Upper lobe of left lung (tissue), 4 donors: ENCODE measurements at regions not wholly inside any gene's neighbourhood (a gene's known extent, or its start where the extent isn't known, plus 50 kb on each side); places are given as distances from the start of the nearest gene placed in this dataset.
"Not testable (repeated sequence)": the region's sequence is repeated elsewhere in the genome, so short reads cannot be mapped to it uniquely, and the experiment has no call there.

Experiments
- EP300 ChIP-seq, 4 donors: sonication (generic); formaldehyde crosslinking; IDR thresholded peaks; one replicate each; pipeline ENCODE4 v1.5.1; 2017; ENCODE audit warnings: antibody characterized with exemption in 4 of 4, control low read depth in 2 of 4
- TF ChIP-seq, protein P1 (sequence below), 6 experiments: fragments of 450-650 bp in 4 of 6; fragments of 200-600 bp in 2 of 6; sonication (generic) in 2 of 6; IDR thresholded peaks; one replicate each; pipeline ENCODE4 v1.5.1; 2016 to 2019; ENCODE audit warnings: antibody characterized with exemption in 6 of 6

DNA sequence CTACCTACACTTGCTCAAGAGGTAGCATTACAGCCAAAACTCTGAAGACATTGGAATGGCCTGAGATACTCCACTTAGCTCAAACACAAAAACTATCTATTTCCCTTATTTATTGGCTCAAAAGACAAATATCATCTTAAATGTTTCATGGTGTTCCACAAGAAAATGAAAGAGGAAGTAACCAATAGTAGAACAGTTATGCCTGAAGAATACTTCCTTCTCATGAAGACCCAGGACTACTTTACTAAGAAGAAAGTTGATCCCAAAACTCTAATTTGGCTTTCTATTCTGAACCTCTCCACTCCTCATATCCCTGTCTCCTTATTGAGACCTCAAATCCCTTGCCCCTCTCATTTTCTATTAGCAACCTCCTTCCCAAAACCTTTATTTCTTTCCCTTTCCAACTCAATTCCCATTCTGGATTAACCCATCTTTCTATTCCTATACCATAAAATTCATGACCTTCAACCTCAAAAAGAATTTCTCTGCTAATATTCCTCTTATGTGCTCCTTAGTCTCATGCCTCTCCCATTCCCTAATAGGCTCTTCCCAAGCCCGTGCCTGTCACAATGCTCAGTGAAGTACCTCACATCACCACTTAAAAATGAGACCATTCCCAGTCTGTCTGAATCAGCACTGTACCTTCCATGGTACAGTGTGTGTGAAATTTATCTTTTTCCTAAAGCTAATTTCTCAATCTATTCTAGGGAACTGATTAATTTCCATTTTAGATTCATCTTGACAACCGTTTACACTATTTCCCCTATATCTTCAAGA lies 302.2 kb downstream of the ZNF37A start:
- TF ChIP-seq, protein P1, sequence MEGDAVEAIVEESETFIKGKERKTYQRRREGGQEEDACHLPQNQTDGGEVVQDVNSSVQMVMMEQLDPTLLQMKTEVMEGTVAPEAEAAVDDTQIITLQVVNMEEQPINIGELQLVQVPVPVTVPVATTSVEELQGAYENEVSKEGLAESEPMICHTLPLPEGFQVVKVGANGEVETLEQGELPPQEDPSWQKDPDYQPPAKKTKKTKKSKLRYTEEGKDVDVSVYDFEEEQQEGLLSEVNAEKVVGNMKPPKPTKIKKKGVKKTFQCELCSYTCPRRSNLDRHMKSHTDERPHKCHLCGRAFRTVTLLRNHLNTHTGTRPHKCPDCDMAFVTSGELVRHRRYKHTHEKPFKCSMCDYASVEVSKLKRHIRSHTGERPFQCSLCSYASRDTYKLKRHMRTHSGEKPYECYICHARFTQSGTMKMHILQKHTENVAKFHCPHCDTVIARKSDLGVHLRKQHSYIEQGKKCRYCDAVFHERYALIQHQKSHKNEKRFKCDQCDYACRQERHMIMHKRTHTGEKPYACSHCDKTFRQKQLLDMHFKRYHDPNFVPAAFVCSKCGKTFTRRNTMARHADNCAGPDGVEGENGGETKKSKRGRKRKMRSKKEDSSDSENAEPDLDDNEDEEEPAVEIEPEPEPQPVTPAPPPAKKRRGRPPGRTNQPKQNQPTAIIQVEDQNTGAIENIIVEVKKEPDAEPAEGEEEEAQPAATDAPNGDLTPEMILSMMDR (IDR thresholded peaks at IDR 0.05), result not testable (repeated sequence)
- not testable (repeated sequence) for TF ChIP-seq EP300 (IDR thresholded peaks at IDR 0.05)
